ENCODE measurements at regions not wholly inside any gene's neighbourhood (a gene's known extent, or its start where the extent isn't known, plus 50 kb on each side); places are given as distances from the start of the nearest gene placed in this dataset.
"Not testable (repeated sequence)": the region's sequence is repeated elsewhere in the genome, so short reads cannot be mapped to it uniquely, and the experiment has no call there.

- ATAC-seq (no peak), DNase-seq (ENCODE audit: low spot score) (no peak)
These were observed 167.1 kb upstream of the CRBN start for GRCh38 chr3:3346556-3346955.

DNA sequence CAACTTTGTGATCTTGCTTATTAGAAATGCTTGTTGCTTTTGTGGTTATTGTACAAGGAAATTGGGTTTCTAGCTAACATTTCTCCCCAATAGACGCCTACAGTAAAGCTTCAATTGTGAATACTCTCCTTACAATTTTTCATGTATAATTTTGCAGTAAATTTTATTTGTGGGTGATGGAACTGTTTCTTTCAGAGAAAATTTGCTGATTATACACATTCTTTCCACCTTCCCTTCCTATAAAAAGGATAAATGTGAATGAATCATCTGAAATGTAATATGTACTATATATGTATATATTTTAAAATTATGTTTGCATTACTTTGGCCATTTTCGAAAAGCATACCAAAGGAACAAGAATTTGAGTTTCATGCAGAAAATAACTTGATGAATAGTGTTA, 162.7 kb upstream of the CRBN start:
- ATAC-seq (no peak), DNase-seq (ENCODE audit: low spot score) (no peak)

DNA sequence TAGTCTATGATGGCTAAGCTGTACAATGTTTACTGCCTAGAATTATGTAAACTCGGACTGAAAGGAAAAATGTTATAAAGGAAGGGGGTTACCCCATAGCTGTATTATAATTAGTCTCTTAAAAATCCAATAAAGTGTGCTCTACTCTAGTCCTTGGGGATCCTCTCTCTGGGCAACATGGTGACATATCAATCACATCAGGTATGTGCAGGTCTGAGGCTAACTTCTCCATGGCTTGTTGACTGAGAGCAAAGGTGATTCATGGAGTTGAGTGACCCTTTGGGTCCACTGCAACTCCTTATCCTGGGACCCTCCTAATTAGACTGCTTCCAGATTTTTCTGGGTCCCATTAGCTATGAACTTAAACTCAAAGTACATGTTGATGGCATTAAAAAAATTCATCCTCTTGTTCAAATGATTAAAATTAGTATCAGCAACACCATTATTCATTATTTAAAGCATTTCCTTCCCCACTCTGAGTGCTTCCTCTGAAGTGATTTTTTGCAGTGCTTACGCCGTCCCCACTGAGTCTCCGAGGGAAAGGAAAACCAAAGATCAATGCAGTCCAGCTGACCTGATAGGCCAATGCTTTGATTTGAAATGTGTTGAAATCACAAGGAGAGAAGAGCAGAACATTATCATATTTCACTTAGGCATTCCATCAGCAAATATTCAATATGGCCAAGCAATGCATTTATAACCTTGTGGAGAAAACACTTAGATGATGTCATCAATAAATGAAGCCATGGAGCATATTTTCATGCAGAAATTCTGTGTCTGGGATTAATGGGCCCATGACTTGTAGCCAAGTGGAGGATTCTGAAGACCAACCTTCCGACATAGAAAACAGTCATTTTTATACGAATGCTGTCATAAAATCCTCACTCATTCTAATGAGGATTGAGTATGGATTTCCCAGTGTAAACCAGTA, 161.7 kb upstream of the CRBN start:
- DNase-seq (ENCODE audit: low spot score), result no peak
- ATAC-seq, result no peak

- DNase-seq (ENCODE audit: low spot score) (no peak), ATAC-seq (no peak)
These were observed 161.0 kb upstream of the CRBN start for GRCh38 chr3:3340526-3340925.

DNA sequence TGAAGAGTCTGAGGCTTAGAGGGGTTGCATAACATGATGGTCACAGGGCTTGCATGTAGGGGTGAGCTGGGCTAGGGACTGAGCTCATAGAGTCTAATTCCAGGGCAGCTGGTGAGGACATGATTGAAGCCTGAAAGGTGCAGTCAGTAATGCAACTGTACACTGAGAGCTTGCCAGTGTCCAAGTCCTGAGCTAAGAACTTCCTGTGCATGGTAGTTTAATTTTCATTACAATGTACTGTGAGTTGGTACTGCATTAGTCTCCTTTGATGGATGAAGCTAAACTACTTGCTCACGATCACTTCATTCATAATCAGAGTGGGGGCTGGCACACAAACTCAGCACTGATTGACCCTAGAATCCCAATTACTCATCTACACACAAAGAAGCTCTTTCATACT, 156.4 kb upstream of the CRBN start:
- DNase-seq (ENCODE audit: low spot score), result no peak
- no peak for ATAC-seq

- DNase-seq (ENCODE audit: low spot score) (no peak), ATAC-seq (no peak)
These were observed 155.0 kb upstream of the CRBN start for GRCh38 chr3:3334491-3334890.

GRCh38 chr3:3333571-3333970, 154.1 kb upstream of the CRBN start:
- no peak for DNase-seq (ENCODE audit: low spot score)
- no peak for ATAC-seq

GRCh38 chr3:3316521-3316920, 137.0 kb upstream of the CRBN start:
- DNase-seq (ENCODE audit: low spot score), result no peak
- ATAC-seq, result no peak

DNA sequence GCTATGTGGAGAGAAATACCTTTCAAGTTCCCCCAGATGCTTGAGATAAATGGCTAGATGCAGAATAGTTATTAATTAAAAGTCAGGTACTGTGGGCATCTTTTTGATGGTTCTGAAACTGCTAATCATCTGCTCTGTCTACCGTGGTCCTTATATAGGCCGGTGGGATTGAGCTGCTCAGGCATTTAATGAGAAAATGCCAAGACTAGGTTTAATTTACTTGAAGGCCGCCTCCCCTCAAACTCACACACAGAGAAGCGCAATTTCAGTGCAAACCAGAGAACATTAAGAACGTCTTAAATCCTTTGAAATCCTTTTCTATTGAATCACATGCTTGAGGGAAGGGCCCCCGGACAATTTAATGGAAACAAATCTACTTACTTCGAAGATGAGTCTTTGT, 136.4 kb upstream of the CRBN start:
- DNase-seq (ENCODE audit: low spot score) (no peak), ATAC-seq (no peak)

DNA sequence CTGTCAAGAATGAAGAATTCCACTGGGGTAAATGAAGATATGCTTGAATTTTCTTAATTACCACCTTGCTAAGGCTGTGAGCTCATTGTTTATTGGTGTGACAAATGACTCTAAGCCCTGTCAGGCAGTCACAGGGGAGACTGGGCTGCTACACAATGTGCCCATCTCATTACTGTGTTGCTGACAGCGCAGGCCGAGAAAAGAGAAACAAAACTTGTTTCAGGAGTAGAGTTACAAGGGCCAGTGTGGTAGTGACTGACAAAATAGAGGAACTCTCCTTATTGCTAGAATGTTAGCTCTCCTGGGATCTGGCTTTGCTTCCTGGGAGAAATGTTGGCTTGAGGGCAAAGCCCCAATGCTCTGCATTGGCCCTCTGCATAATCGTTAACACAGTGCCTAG, 130.4 kb upstream of the CRBN start:
- no peak for DNase-seq (ENCODE audit: low spot score)
- ATAC-seq, result no peak

GRCh38 chr3:3308809-3309208, 129.3 kb upstream of the CRBN start:
- ATAC-seq, result no peak
- no peak for DNase-seq (ENCODE audit: low spot score)

DNA sequence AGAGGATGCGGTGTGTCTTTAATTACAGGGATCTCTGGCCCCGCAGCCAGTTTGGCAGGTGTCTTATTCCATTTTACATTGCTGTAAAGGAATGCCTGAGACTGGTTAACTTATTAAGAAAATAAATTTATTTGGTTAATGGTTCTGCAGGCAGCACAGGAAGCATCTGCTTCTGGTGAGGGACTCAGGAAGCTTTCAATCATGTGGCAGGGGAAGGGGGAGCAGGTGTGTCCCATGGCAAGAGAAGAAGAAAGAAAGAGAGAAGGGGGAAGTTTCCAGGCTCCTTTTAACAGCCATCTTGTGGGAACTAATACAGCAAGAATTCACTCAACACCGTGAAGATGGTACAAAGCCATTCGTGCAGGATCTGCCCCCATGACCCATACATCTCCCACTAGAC, 128.0 kb upstream of the CRBN start:
- ATAC-seq, result no peak
- DNase-seq (ENCODE audit: low spot score), result no peak

GRCh38 chr3:3305841-3306240, 126.3 kb upstream of the CRBN start:
- ATAC-seq, result no peak
- no peak for DNase-seq (ENCODE audit: low spot score)

DNA sequence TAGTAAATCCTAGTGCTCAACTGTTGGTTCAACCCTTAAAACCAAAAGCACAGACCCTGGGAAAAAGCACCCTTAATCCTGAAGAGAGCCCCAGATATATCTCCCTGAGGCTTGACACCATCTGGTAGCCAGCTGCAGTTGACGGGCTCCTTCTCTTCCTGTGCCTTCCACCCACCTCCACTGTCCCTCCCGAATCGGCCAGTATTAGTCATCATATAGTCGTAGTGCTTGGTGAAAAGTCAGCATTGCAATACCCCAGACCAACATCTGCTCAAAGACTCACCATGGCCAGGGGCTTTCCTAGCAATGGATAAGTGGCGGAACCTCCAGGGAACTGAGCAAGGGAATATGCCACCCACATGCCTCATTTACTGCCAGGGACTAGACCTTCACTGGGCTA, 125.6 kb upstream of the CRBN start:
- DNase-seq (ENCODE audit: low spot score) (no peak), ATAC-seq (no peak)

- no peak for DNase-seq (ENCODE audit: low spot score)
These were observed 124.1 kb upstream of the CRBN start for GRCh38 chr3:3303636-3304035.

GRCh38 chr3:3302964-3303363, 123.5 kb upstream of the CRBN start:
- ATAC-seq, result no peak
- DNase-seq (ENCODE audit: low spot score), result no peak

More at GRCh38 chr3:3303636-3304035, 124.1 kb upstream of the CRBN start:
- no peak for ATAC-seq

DNA sequence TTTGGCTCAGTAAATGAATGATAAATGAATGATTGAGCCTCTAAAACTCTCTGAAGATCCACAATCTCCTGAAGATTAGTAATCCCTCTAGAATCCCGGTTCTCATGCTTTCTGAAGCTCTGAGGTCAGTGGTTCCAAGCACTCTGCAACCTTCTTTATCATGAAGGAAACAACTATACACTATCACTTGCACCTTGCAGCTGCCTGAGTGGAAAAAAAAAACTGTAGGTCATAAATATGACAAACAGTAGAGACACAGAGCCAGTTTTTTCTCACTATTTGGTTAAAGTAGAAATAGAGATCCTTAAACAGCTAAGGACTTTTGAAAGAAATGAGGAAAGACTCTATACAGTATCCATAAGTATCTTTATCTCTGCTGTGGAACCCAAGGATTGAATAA, 122.0 kb upstream of the CRBN start:
- DNase-seq (ENCODE audit: low spot score) (no peak), ATAC-seq (no peak)

- no peak for DNase-seq (ENCODE audit: low spot score)
- ATAC-seq, result no peak
These were observed 117.5 kb upstream of the CRBN start for GRCh38 chr3:3296979-3297381.

GRCh38 chr3:3295586-3295985, 116.1 kb upstream of the CRBN start:
- no peak for ATAC-seq
- DNase-seq (ENCODE audit: low spot score), result no peak

- not testable (repeated sequence) for ATAC-seq
These were observed 112.3 kb upstream of the CRBN start for GRCh38 chr3:3291756-3292283.

GRCh38 chr3:3288255-3288654, 108.8 kb upstream of the CRBN start:
- ATAC-seq (no peak), DNase-seq (ENCODE audit: low spot score) (no peak)

More at GRCh38 chr3:3291756-3292283, 112.3 kb upstream of the CRBN start:
- DNase-seq (ENCODE audit: low spot score), result not testable (repeated sequence)

- DNase-seq (ENCODE audit: low spot score), result no peak
- no peak for ATAC-seq
These were observed 106.5 kb upstream of the CRBN start for GRCh38 chr3:3286014-3286413.

DNA sequence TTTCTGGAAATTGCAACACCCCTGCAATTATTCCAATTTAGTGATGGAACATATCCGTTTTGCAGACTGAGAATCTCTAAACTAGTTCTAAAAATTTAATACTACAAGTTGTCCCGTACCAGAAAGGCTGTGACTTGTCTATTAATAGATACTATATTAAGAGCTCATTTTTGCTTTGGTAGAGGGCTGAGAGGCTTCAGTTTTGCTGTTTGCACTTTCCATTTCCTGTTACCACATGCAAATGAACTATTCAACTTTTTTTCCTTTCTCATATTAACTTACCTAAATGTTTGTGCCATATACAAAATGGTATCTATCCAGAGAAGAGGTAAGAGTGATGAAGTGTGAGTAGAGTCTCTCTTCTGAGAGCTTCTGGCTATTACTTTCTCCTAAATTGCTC, 101.5 kb upstream of the CRBN start:
- ATAC-seq (no peak), DNase-seq (ENCODE audit: low spot score) (no peak)

Data from left lobe of liver (tissue), 2 donors.